ENCODE measurements at regions not wholly inside any gene's neighbourhood (a gene's known extent, or its start where the extent isn't known, plus 50 kb on each side); places are given as distances from the start of the nearest gene placed in this dataset.

- CTCF ChIA-PET: no interaction called here
These were observed 86.5 kb downstream of the DLEU7 start for GRCh38 chr13:50757008-50757407.

More at GRCh38 chr13:50757008-50757407, 86.5 kb downstream of the DLEU7 start:
- Histone ChIP-seq H2BK20ac (ENCODE audit: low read depth, low read length) (no peak overlapping the region), H4K20me1 (ENCODE audit: insufficient read depth, low read length) (no peaks in the 10 kb centered on the region), H3K27ac (ENCODE audit: insufficient read depth, low read length) (no peak overlapping the region), H3K9me3 (ENCODE audit: control insufficient read depth, insufficient read depth, low read length) (0 out of 2 replicates have a peak, but pooled peaks cover 1% of the 10 kb centered on the region), H3K4me1 (ENCODE audit: control insufficient read depth, insufficient read depth, low read length) (no peaks in the 10 kb centered on the region), H3K9ac (ENCODE audit: low read depth, low read length) (no peak overlapping the region), H4K91ac (ENCODE audit: insufficient read depth, low read depth, low read length) (no peak overlapping the region), H3K14ac (replicated peaks; ENCODE audit: low read depth, low read length) (no peak overlapping the region), H3K79me1 (ENCODE audit: low read depth in 1 of 2, low read length in 2 of 2) (no peaks in the 10 kb centered on the region), H3K18ac (ENCODE audit: low read depth, low read length) (no peak overlapping the region), H2BK5ac (ENCODE audit: low read depth, low read length, poor library complexity, severe bottlenecking) (no peak overlapping the region), H4K5ac (ENCODE audit: low read depth, low read length) (no peak overlapping the region), H3K4ac (ENCODE audit: low read depth, low read length) (no peak overlapping the region), H2AK5ac (ENCODE audit: low read depth, low read length) (no peak overlapping the region), H2BK15ac (ENCODE audit: low read depth, low read length) (no peak overlapping the region), H3K27me3 (ENCODE audit: control insufficient read depth, insufficient read depth, low read length) (peaks cover 9% of the 10 kb centered on the region), H3K36me3 (ENCODE audit: control insufficient read depth, insufficient read depth, low read length) (no peaks in the 10 kb centered on the region), H3K4me2 (ENCODE audit: low read depth, low read length) (no peak overlapping the region), H2AK9ac (replicated peaks; ENCODE audit: low read depth, low read length, poor library complexity) (no peak overlapping the region), H3K56ac (ENCODE audit: extremely low read depth, insufficient read depth, low read length) (no peak overlapping the region), H3K23ac (ENCODE audit: low read depth, low read length) (no peak overlapping the region), H2BK120ac (ENCODE audit: low read depth, low read length) (no peak overlapping the region), H4K8ac (ENCODE audit: low read depth in 2 of 2, low read length in 2 of 2) (no peak overlapping the region), H3K9me1 (ENCODE audit: insufficient read depth, low read length) (no peaks in the 10 kb centered on the region), H3K4me3 (ENCODE audit: insufficient read depth, low read depth, low read length) (no peak overlapping the region), H2AFZ (replicated peaks; ENCODE audit: low read length, poor library complexity) (no peak overlapping the region)
- 82% methylated on average over 2 of the region's 3 CpGs; no CpG with 5 or more reads in 1 of the 2 experiments for WGBS, 2 experiments (ENCODE audit: extremely low coverage in 2 of 2, insufficient read length in 1 of 2)
- in situ Hi-C loops (cut with MboI; ENCODE audit: low sequenced_read_pairs): no loop called here
- POLR2A ChIA-PET (ENCODE audit: unreplicated experiment): no interaction called here
- ATAC-seq (ENCODE audit: low read depth) (no peak), DNase-seq (no peak)
- intact Hi-C loops (cut with micrococcal nuclease): no loop called here
- dilution Hi-C loops (cut with HindIII; ENCODE audit: low sequenced_read_pairs, unreplicated experiment): no loop called here
- TF ChIP-seq RCOR1 (IDR thresholded peaks at IDR 0.05; ENCODE audit: insufficient replicate concordance, low read length) (no peak), RAD21 (IDR thresholded peaks at IDR 0.05; ENCODE audit: low read length) (no peak), BHLHE40 (IDR thresholded peaks at IDR 0.05; ENCODE audit: low read depth, low read length) (no peak), SMC3 (IDR thresholded peaks at IDR 0.05; ENCODE audit: low read depth, low read length) (no peak), ELK1 (IDR thresholded peaks at IDR 0.05; ENCODE audit: borderline replicate concordance, low read depth, low read length) (no peak), USF2 (IDR thresholded peaks at IDR 0.05; ENCODE audit: low read depth, low read length) (no peak), MAFK (IDR thresholded peaks at IDR 0.05; ENCODE audit: low read depth, low read length) (no peak), FOS (IDR thresholded peaks at IDR 0.05; ENCODE audit: low read depth, low read length) (no peak), POLR2A (IDR thresholded peaks at IDR 0.05; ENCODE audit: low read depth, low read length) (no peak), MXI1 (IDR thresholded peaks at IDR 0.05; ENCODE audit: borderline replicate concordance, low read depth, low read length) (no peak), CEBPB (IDR thresholded peaks at IDR 0.05; ENCODE audit: low read depth, low read length) (no peak)
- no TSS peak for BruUV-seq (replicated peaks)
